OCI-LY7 (cell line): ENCODE measurements at regions not wholly inside any gene's neighbourhood (a gene's known extent, or its start where the extent isn't known, plus 50 kb on each side); places are given as distances from the start of the nearest gene placed in this dataset.

ENCODE experiments used
- BruUV-seq: library from RNA; stranded (reverse); fragments of 400-500 nt; replicated peaks from 2 replicates; lab custom pipeline; 2021; lab: Mats Ljungman, UMichigan
- CTCF ChIA-PET: fragments of 300-600 bp; sonication (Branson Sonifier 250); formaldehyde crosslinking; loops from one replicate; lab custom pipeline; 2022; ENCODE audit warnings: antibody characterized with exemption; ENCODE audit not compliant: unreplicated experiment; lab: Charles Lee
- POLR2A ChIA-PET: fragments of 300-600 bp; sonication (Branson Sonifier 250); formaldehyde crosslinking; loops from one replicate; lab custom pipeline; 2022; ENCODE audit warnings: antibody characterized with exemption; lab: Charles Lee
- DNase-seq: peaks from one replicate; pipeline ENCODE4 v3.0.0-alpha.2; 2015; ENCODE audit warnings: low spot score
- H2AFZ ChIP-seq: fragments of 200-600 bp; sonication (generic), shearing (Covaris generic); 2 replicates; pipeline ENCODE4 v1.6.1; 2014; ENCODE audit warnings: mild to moderate bottlenecking, antibody characterized with exemption, low read length, moderate library complexity
- H3K27ac ChIP-seq: fragments of 200-600 bp; sonication (generic); 2 replicates; pipeline ENCODE4 v1.5.1; 2014; ENCODE audit warnings: mixed run types, low read depth, mild to moderate bottlenecking, moderate library complexity, low read length, inconsistent platforms; ENCODE audit not compliant: poor library complexity, severe bottlenecking
- H3K36me3 ChIP-seq: fragments of 200-600 bp; sonication (generic); 2 replicates; pipeline ENCODE4 v1.6.1; 2014; ENCODE audit warnings: mild to moderate bottlenecking, antibody characterized with exemption, low read length, moderate library complexity, mixed read lengths; ENCODE audit not compliant: insufficient read depth
- H3K4me1 ChIP-seq: fragments of 200-600 bp; sonication (generic); 2 replicates; pipeline ENCODE4 v1.5.1; 2014; ENCODE audit warnings: mild to moderate bottlenecking, low read length; ENCODE audit not compliant: insufficient read depth, poor library complexity, severe bottlenecking
- H3K4me2 ChIP-seq: fragments of 200-600 bp; sonication (generic); 2 replicates; pipeline ENCODE4 v1.6.1; 2014; ENCODE audit warnings: mild to moderate bottlenecking, low read length
- H3K4me3 ChIP-seq: fragments of 200-600 bp; sonication (generic); 2 replicates; pipeline ENCODE4 v1.5.1; 2014; ENCODE audit warnings: mild to moderate bottlenecking, low read depth, low read length; ENCODE audit not compliant: poor library complexity, severe bottlenecking
- H3K79me2 ChIP-seq: fragments of 200-600 bp; sonication (generic); 2 replicates; pipeline ENCODE4 v1.6.1; 2016; ENCODE audit warnings: low read depth, mild to moderate bottlenecking, low read length, moderate library complexity, mixed read lengths; ENCODE audit not compliant: insufficient read depth
- H3K9me2 ChIP-seq: fragments of 200-600 bp; sonication (generic); 2 replicates; pipeline ENCODE4 v1.6.1; 2016; ENCODE audit warnings: mild to moderate bottlenecking, low read length, mixed read lengths; ENCODE audit not compliant: insufficient read depth
- H3K9me3 ChIP-seq: fragments of 200-600 bp; sonication (generic); 2 replicates; pipeline ENCODE4 v1.6.1; 2014; ENCODE audit warnings: mild to moderate bottlenecking, mixed run types, low read length, mixed read lengths
- H4K20me1 ChIP-seq: fragments of 200-600 bp; sonication (generic); 2 replicates; pipeline ENCODE4 v1.6.1; 2014; ENCODE audit warnings: mild to moderate bottlenecking, antibody characterized with exemption, low read length, moderate library complexity, mixed read lengths; ENCODE audit not compliant: insufficient read depth
- CTCF ChIP-seq: fragments of 200-600 bp; sonication (generic); conservative IDR thresholded peaks from 2 replicates; pipeline ENCODE4 v1.5.1; 2014; ENCODE audit warnings: mild to moderate bottlenecking, antibody characterized with exemption, low read length, moderate library complexity, mixed read lengths
- EZH2phosphoT487 ChIP-seq: fragments of 200-600 bp; sonication (generic); IDR thresholded peaks from 2 replicates; pipeline ENCODE4 v1.6.1; 2018; ENCODE audit warnings: low read depth, borderline replicate concordance, mild to moderate bottlenecking, mixed run types, antibody characterized with exemption, low read length, moderate library complexity, mixed read lengths
- intact Hi-C: fragments of 100-400 bp; cut with micrococcal nuclease; formaldehyde crosslinking; loops from one replicate; pipeline ENCODE4 v1.10.0; 2022; ENCODE audit not compliant: unreplicated experiment

DNA sequence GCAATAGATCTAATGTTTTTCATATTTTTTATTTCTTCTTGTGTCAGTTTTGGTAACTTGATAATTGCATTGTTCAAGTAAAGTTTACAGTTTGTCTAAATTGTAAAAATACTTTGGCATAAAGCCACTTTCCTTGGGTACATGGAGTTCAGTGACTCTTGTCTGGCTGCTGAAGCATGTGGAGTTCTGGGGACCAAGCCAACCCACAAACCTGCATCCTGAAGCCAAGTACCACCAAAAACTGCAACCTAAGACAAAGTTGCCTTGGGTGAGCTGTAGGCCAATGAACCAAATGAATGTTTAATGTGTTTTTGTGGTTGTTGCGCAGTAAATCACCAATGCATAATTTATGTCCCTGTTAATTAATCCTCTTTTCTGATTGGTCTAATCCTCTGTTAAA lies 872.6 kb downstream of the BCL11A start:
- ChIA-PET POLR2A (no interaction called here), CTCF (no interaction called here)
- Histone ChIP-seq H2AFZ (no peak overlapping the region), H3K9me3 (no peaks in the 10 kb centered on the region), H3K4me3 (no peak overlapping the region), H3K79me2 (no peaks in the 10 kb centered on the region), H3K9me2 (no peaks in the 10 kb centered on the region), H4K20me1 (no peaks in the 10 kb centered on the region), H3K4me2 (no peak overlapping the region), H3K27ac (no peak overlapping the region), H3K4me1 (no peaks in the 10 kb centered on the region), H3K36me3 (no peaks in the 10 kb centered on the region)
- TF ChIP-seq EZH2phosphoT487 (no peak), CTCF (no peak)
- DNase-seq, result no peak
- BruUV-seq, result no TSS peak
- intact Hi-C loops, result no loop called here

DNA sequence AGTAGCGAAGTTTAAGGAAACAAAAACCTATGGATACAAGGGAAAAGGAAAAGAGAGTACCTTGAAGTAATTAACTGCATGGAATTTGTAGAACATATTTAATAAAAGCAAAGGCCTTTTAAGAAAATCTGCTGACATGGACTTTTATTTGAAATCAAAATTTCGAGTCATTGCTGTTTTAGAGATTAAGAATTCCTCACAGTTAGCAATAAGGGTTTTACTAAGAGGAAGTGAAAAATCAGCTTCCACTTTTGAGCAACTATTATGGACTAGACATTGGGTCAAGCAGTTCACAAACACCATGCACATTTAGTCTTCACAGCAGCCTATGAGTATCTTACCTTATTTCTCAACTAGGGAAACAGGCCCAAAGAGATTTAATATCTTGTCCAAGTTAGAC lies 876.3 kb downstream of the BCL11A start:
- BruUV-seq, result no TSS peak
- CTCF ChIA-PET, result no interaction called here
- Histone ChIP-seq H3K9me3 (no peaks in the 10 kb centered on the region), H3K9me2 (no peaks in the 10 kb centered on the region), H3K27ac (no peak overlapping the region), H3K4me3 (no peak overlapping the region), H3K4me1 (no peaks in the 10 kb centered on the region), H3K36me3 (no peaks in the 10 kb centered on the region), H2AFZ (no peak overlapping the region), H3K79me2 (no peaks in the 10 kb centered on the region), H4K20me1 (no peaks in the 10 kb centered on the region), H3K4me2 (no peak overlapping the region)
- intact Hi-C loops, result no loop called here
- no peak for DNase-seq
- POLR2A ChIA-PET, result no interaction called here
- no peak for TF ChIP-seq CTCF
- TF ChIP-seq EZH2phosphoT487, result no peak

- H3K4me2 ChIP-seq, result no peak overlapping the region
- H3K36me3 ChIP-seq, result no peaks in the 10 kb centered on the region
- POLR2A ChIA-PET, result no interaction called here
- no peak overlapping the region for H2AFZ ChIP-seq
- no peak for TF ChIP-seq CTCF
- no peak for TF ChIP-seq EZH2phosphoT487
- H3K4me1 ChIP-seq, result no peaks in the 10 kb centered on the region
- H3K4me3 ChIP-seq, result no peak overlapping the region
- no peaks in the 10 kb centered on the region for H3K9me3 ChIP-seq
- DNase-seq, result no peak
- intact Hi-C loops, result no loop called here
- no TSS peak for BruUV-seq
- CTCF ChIA-PET, result no interaction called here
- no peaks in the 10 kb centered on the region for H3K79me2 ChIP-seq
- H3K9me2 ChIP-seq, result no peaks in the 10 kb centered on the region
- H3K27ac ChIP-seq, result no peak overlapping the region
- no peaks in the 10 kb centered on the region for H4K20me1 ChIP-seq
Observed at GRCh38 chr2:59674100-59674499, 879.4 kb downstream of the BCL11A start.
